DOHH2 (cell line): ENCODE measurements at regions not wholly inside any gene's neighbourhood (a gene's known extent, or its start where the extent isn't known, plus 50 kb on each side); places are given as distances from the start of the nearest gene placed in this dataset.

ENCODE experiments used
- H3F3A ChIP-seq: fragments of 200-600 bp; sonication (generic), shearing (Covaris generic); 2 replicates; pipeline ENCODE4 v1.6.0; 2016; ENCODE audit warnings: antibody characterized with exemption, mild to moderate bottlenecking; ENCODE audit not compliant: control insufficient read depth, insufficient read depth
- H3K27ac ChIP-seq: fragments of 200-600 bp; sonication (generic); 2 replicates; pipeline ENCODE4 v1.5.1; 2014; ENCODE audit warnings: low read depth, mild to moderate bottlenecking, low read length, moderate library complexity
- H3K27me3 ChIP-seq: fragments of 200-600 bp; sonication (generic); 2 replicates; pipeline ENCODE4 v1.6.1; 2014; ENCODE audit warnings: mild to moderate bottlenecking, low read length, mixed read lengths; ENCODE audit not compliant: control insufficient read depth
- H3K36me3 ChIP-seq: fragments of 200-600 bp; sonication (generic); 2 replicates; pipeline ENCODE4 v1.6.1; 2014; ENCODE audit warnings: mild to moderate bottlenecking, low read length, moderate library complexity, mixed read lengths; ENCODE audit not compliant: control insufficient read depth
- H3K4me1 ChIP-seq: fragments of 200-600 bp; sonication (generic); 2 replicates; pipeline ENCODE4 v1.6.1; 2014; ENCODE audit warnings: mild to moderate bottlenecking, low read length, mixed read lengths; ENCODE audit not compliant: control insufficient read depth
- H3K4me2 ChIP-seq: fragments of 200-600 bp; sonication (generic); 2 replicates; pipeline ENCODE4 v1.6.0; 2014; ENCODE audit warnings: mild to moderate bottlenecking, low read length, moderate library complexity
- H3K4me3 ChIP-seq: fragments of 200-600 bp; sonication (generic); 2 replicates; pipeline ENCODE4 v1.5.1; 2014; ENCODE audit warnings: mild to moderate bottlenecking, low read length, mixed read lengths
- H3K79me2 ChIP-seq: fragments of 200-600 bp; sonication (generic); 2 replicates; pipeline ENCODE4 v1.6.1; 2014; ENCODE audit warnings: mild to moderate bottlenecking, low read length, mixed read lengths; ENCODE audit not compliant: control insufficient read depth
- H3K9me2 ChIP-seq: fragments of 200-600 bp; sonication (generic); replicated peaks from 2 replicates; pipeline ENCODE4 v1.6.1; 2014; ENCODE audit warnings: mild to moderate bottlenecking, low read length, mixed read lengths; ENCODE audit not compliant: control insufficient read depth
- H3K9me3 ChIP-seq: fragments of 200-600 bp; sonication (generic); 2 replicates; pipeline ENCODE4 v1.6.1; 2014; ENCODE audit warnings: antibody characterized with exemption, low read length, mixed read lengths; ENCODE audit not compliant: control insufficient read depth, insufficient read depth
- H4K20me1 ChIP-seq: fragments of 200-600 bp; sonication (generic); 2 replicates; pipeline ENCODE4 v1.6.0; 2014; ENCODE audit warnings: low read depth, mild to moderate bottlenecking, antibody characterized with exemption, low read length, moderate library complexity; ENCODE audit not compliant: control insufficient read depth, insufficient read depth
- EZH2phosphoT487 ChIP-seq: fragments of 200-600 bp; sonication (generic); IDR thresholded peaks from 2 replicates; pipeline ENCODE4 v1.6.1; 2017; ENCODE audit warnings: borderline replicate concordance, mild to moderate bottlenecking, antibody characterized with exemption, low read length, moderate library complexity, mixed read lengths
- TF ChIP-seq, protein P1 (sequence below): fragments of 200-600 bp; sonication (generic); IDR thresholded peaks from one replicate; pipeline ENCODE4 v1.5.1; 2014; ENCODE audit warnings: antibody characterized with exemption, mild to moderate bottlenecking, low read depth, low read length; ENCODE audit not compliant: poor library complexity, severe bottlenecking

DNA sequence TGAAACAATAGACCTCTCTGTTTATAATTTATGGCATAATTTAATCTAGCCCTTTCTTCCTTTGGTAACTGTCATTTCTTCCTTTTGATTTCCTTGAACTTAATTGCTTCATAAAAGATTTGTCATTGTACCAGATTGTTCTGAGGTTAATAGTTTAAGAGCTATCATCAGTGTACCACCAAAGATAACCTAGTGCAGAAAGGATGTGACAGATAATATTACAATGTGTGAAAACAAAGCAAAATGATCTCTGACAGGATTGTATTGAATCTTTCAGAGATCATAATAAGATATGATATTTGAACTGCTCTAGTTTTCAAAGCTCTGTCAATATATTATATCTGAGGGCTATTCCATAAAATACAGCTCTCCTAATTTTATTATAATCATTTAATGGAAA is 132.1 kb upstream of the PTCHD4 start:
- TF ChIP-seq, protein P1, sequence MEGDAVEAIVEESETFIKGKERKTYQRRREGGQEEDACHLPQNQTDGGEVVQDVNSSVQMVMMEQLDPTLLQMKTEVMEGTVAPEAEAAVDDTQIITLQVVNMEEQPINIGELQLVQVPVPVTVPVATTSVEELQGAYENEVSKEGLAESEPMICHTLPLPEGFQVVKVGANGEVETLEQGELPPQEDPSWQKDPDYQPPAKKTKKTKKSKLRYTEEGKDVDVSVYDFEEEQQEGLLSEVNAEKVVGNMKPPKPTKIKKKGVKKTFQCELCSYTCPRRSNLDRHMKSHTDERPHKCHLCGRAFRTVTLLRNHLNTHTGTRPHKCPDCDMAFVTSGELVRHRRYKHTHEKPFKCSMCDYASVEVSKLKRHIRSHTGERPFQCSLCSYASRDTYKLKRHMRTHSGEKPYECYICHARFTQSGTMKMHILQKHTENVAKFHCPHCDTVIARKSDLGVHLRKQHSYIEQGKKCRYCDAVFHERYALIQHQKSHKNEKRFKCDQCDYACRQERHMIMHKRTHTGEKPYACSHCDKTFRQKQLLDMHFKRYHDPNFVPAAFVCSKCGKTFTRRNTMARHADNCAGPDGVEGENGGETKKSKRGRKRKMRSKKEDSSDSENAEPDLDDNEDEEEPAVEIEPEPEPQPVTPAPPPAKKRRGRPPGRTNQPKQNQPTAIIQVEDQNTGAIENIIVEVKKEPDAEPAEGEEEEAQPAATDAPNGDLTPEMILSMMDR, result no peak
- TF ChIP-seq EZH2phosphoT487, result no peak
- Histone ChIP-seq H3K9me2 (no peaks in the 10 kb centered on the region), H3K9me3 (no peaks in the 10 kb centered on the region; the same call in 1 of the 2 replicates), H3K36me3 (no peaks in the 10 kb centered on the region), H3K27me3 (no peaks in the 10 kb centered on the region), H3K27ac (no peak overlapping the region), H4K20me1 (no peaks in the 10 kb centered on the region), H3K4me3 (no peak overlapping the region), H3K79me2 (no peaks in the 10 kb centered on the region), H3K4me2 (no peak overlapping the region), H3F3A (no peaks in the 10 kb centered on the region), H3K4me1 (no peaks in the 10 kb centered on the region)

DNA sequence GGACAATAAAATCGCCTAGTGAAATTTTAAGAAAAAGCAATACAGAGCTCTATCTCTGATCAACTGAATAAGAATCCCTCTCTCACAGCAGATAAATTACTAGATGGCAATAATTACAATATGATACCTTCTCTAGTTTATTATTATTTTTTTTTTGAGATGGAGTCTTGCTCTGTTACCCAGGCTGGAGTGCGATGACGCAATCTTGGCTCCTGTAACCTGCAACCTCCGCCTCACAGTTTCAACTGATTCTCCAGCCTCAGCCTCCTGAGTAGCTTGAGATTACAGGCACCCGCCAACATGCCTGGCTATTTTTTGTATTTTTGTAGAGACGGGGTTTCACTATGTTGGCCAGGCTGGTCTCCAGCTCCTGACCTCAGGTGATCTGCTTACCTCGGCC is 129.3 kb upstream of the PTCHD4 start:
- Histone ChIP-seq H3K27me3 (no peaks in the 10 kb centered on the region), H3K9me3 (no peaks in the 10 kb centered on the region; the same call in 1 of the 2 replicates), H3K9me2 (no peaks in the 10 kb centered on the region), H3K4me1 (no peaks in the 10 kb centered on the region), H3K4me2 (no peak overlapping the region), H4K20me1 (no peaks in the 10 kb centered on the region), H3K79me2 (no peaks in the 10 kb centered on the region), H3F3A (no peaks in the 10 kb centered on the region), H3K4me3 (no peak overlapping the region), H3K36me3 (no peaks in the 10 kb centered on the region), H3K27ac (no peak overlapping the region)
- no peak for TF ChIP-seq EZH2phosphoT487
- TF ChIP-seq, protein P1, result no peak

DNA sequence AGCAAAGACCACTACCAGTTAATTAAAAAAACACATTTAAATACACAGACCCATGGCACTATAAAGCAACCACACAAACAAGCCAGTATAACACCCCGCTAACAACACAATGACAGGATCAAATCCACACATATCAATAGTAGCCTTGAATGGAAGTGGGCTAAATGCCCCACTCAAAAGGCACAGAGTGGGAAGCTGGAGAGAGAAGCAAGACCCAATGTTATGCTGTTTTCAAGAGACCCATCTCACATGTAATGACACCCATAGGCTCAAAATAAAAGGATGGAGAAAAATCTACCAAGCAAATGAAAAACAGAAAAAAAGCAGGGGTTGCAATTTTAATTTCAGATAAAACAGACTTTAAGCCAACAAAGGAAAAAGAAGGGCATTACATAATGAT is 125.4 kb upstream of the PTCHD4 start:
- Histone ChIP-seq H3K27me3 (no peaks in the 10 kb centered on the region), H3K36me3 (no peaks in the 10 kb centered on the region), H3K9me3 (no peaks in the 10 kb centered on the region), H3K27ac (no peak overlapping the region), H3K4me2 (no peak overlapping the region), H3K79me2 (no peaks in the 10 kb centered on the region), H3F3A (no peaks in the 10 kb centered on the region), H4K20me1 (no peaks in the 10 kb centered on the region), H3K4me3 (no peak overlapping the region), H3K4me1 (no peaks in the 10 kb centered on the region), H3K9me2 (no peaks in the 10 kb centered on the region)
- TF ChIP-seq, protein P1, result no peak
- TF ChIP-seq EZH2phosphoT487, result no peak

DNA sequence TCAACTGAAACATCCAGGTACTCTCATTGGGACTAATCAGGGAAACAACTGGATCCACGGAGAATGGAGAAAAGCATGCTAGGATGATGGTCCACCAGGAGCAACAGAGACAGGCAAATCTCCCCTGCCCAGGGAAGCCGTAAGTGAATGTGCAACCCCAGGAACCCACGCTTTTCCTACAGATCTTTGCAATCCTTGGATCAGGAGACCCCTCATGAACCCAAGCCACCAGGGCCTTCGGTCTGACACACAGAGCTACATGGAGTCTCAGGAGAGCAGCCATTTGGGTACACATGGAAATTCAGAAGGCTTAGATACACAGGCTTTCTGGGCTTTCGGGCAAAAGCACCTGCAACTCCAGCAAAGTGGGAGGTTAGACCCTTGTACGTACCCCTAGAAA is 122.1 kb upstream of the PTCHD4 start:
- Histone ChIP-seq H3K4me1 (no peaks in the 10 kb centered on the region), H3K79me2 (no peaks in the 10 kb centered on the region), H3K9me2 (no peaks in the 10 kb centered on the region), H4K20me1 (no peaks in the 10 kb centered on the region), H3K36me3 (no peaks in the 10 kb centered on the region), H3F3A (no peaks in the 10 kb centered on the region), H3K27me3 (no peaks in the 10 kb centered on the region), H3K4me2 (no peak overlapping the region), H3K9me3 (no peaks in the 10 kb centered on the region), H3K27ac (no peak overlapping the region), H3K4me3 (no peak overlapping the region)
- TF ChIP-seq EZH2phosphoT487, result no peak
- TF ChIP-seq, protein P1, result no peak
